Epithelial cell of esophagus (primary cell): ENCODE measurements at regions not wholly inside any gene's neighbourhood (a gene's known extent, or its start where the extent isn't known, plus 50 kb on each side); places are given as distances from the start of the nearest gene placed in this dataset.

Experiments used
- DNase-seq: peaks from one replicate; pipeline ENCODE4 v3.0.0; 2010; ENCODE audit warnings: low read depth
- H3K4me3 ChIP-seq: 2 replicates; pipeline ENCODE4 v1.5.1; 2011; ENCODE audit warnings: mild to moderate bottlenecking, low read length, control low read depth
- TF ChIP-seq, protein P1 (sequence below): IDR thresholded peaks from 2 replicates; pipeline ENCODE4 v1.5.1; 2011; ENCODE audit warnings: low read depth, mild to moderate bottlenecking, low read length, control low read depth, inconsistent platforms; ENCODE audit not compliant: insufficient read depth; ENCODE audit errors: missing control alignments

- TF ChIP-seq, protein P1, sequence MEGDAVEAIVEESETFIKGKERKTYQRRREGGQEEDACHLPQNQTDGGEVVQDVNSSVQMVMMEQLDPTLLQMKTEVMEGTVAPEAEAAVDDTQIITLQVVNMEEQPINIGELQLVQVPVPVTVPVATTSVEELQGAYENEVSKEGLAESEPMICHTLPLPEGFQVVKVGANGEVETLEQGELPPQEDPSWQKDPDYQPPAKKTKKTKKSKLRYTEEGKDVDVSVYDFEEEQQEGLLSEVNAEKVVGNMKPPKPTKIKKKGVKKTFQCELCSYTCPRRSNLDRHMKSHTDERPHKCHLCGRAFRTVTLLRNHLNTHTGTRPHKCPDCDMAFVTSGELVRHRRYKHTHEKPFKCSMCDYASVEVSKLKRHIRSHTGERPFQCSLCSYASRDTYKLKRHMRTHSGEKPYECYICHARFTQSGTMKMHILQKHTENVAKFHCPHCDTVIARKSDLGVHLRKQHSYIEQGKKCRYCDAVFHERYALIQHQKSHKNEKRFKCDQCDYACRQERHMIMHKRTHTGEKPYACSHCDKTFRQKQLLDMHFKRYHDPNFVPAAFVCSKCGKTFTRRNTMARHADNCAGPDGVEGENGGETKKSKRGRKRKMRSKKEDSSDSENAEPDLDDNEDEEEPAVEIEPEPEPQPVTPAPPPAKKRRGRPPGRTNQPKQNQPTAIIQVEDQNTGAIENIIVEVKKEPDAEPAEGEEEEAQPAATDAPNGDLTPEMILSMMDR, result no peak
- DNase-seq, result no peak
- no peak overlapping the region for H3K4me3 ChIP-seq
Observed at GRCh38 chr13:111561091-111561781, 240.8 kb downstream of the TEX29 start.

GRCh38 chr13:111562716-111563115 lies 242.3 kb downstream of the TEX29 start:
- no peak for DNase-seq
- H3K4me3 ChIP-seq, result no peak overlapping the region
- TF ChIP-seq, protein P1, result no peak

GRCh38 chr13:111564606-111565005 lies 244.2 kb downstream of the TEX29 start:
- H3K4me3 ChIP-seq, result no peak overlapping the region
- TF ChIP-seq, protein P1, result no peak
- DNase-seq, result no peak

DNA sequence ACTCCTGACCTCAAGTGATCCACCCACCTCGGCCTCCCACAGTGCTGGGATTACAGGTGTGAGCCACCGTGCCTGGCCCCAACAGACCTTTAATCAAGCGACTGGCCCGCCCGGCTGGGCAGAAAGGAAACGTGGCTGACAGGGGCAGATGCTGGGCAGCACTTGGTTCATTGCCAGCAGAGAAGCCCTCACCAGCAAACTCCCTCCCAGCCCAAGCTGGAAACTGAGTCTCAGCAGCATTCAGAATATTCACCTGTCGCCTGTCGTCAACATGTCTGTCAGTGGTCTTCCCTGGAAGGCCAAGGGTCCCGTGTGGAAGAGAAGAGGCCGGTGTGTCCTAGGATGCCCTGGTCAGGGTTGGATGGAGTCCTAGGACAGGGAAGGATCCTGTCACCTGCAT lies 245.0 kb downstream of the TEX29 start:
- H3K4me3 ChIP-seq, result no peak overlapping the region
- DNase-seq, result no peak
- TF ChIP-seq, protein P1, result no peak

GRCh38 chr13:111566567-111566966 lies 246.1 kb downstream of the TEX29 start:
- no peak overlapping the region for H3K4me3 ChIP-seq
- TF ChIP-seq, protein P1, result no peak
- DNase-seq, result no peak

GRCh38 chr13:111567637-111568036 lies 247.2 kb downstream of the TEX29 start:
- H3K4me3 ChIP-seq, result no peak overlapping the region
- TF ChIP-seq, protein P1, result no peak
- no peak for DNase-seq

- no peak for DNase-seq
Observed at GRCh38 chr13:111568290-111568689, 247.8 kb downstream of the TEX29 start.

More at GRCh38 chr13:111568290-111568689, 247.8 kb downstream of the TEX29 start:
- no peak overlapping the region for H3K4me3 ChIP-seq
- TF ChIP-seq, protein P1, result no peak
